ENCODE measurements at regions not wholly inside any gene's neighbourhood (a gene's known extent, or its start where the extent isn't known, plus 50 kb on each side); places are given as distances from the start of the nearest gene placed in this dataset.

DNA sequence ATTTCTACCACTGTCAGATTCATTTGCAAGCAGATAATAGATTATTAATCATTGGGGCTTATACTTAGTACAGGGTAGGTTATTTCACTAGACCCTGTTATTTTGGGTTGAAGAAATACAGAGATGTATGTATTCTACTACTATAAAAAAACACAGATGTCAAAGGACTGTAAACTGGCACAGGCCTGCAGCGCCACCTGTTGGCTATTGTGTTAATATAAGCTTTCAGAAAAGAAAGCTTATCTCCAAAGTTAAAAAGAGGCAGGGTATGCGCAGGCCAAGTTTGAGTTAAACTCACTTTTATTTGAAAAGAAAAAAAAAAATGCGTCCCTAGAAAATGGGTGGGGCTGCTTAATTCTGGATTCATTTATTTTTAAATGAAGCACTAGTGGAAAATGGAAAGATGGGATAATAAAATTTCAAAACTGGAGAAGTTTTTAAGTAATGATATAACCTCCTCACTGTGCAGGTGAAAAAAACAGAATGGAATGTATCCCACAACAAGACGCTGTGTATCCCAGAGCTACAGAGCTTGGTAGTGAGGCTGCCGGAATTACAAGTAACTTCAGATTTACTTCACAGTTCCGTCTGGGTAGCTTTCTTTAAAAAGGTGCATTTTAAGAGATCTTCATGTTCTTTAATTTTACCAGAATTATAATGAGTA is 407.2 kb upstream of the TGFBR2 start:
- H3K4me1 ChIP-seq, result peaks cover 0 to 13% (median 2%) of the 10 kb centered on the region in 4 donors
- TF ChIP-seq, protein P1, sequence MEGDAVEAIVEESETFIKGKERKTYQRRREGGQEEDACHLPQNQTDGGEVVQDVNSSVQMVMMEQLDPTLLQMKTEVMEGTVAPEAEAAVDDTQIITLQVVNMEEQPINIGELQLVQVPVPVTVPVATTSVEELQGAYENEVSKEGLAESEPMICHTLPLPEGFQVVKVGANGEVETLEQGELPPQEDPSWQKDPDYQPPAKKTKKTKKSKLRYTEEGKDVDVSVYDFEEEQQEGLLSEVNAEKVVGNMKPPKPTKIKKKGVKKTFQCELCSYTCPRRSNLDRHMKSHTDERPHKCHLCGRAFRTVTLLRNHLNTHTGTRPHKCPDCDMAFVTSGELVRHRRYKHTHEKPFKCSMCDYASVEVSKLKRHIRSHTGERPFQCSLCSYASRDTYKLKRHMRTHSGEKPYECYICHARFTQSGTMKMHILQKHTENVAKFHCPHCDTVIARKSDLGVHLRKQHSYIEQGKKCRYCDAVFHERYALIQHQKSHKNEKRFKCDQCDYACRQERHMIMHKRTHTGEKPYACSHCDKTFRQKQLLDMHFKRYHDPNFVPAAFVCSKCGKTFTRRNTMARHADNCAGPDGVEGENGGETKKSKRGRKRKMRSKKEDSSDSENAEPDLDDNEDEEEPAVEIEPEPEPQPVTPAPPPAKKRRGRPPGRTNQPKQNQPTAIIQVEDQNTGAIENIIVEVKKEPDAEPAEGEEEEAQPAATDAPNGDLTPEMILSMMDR (IDR thresholded peaks at IDR 0.05), result peak; percentile 84 to 88
- H3K9me3 ChIP-seq, result no peaks in the 10 kb centered on the region
- H3K27me3 ChIP-seq, result no peaks in the 10 kb centered on the region
- peak; percentile 72 to 74 for DNase-seq
- no peaks in the 10 kb centered on the region for H3K36me3 ChIP-seq
- H3K4me3 ChIP-seq, result no peak overlapping the region
- H3K27ac ChIP-seq, result peak overlapping the region; percentile 5 to 28
- intact Hi-C loops (cut with DNase I; ENCODE audit: low total_unique reads), result no loop called here

DNA sequence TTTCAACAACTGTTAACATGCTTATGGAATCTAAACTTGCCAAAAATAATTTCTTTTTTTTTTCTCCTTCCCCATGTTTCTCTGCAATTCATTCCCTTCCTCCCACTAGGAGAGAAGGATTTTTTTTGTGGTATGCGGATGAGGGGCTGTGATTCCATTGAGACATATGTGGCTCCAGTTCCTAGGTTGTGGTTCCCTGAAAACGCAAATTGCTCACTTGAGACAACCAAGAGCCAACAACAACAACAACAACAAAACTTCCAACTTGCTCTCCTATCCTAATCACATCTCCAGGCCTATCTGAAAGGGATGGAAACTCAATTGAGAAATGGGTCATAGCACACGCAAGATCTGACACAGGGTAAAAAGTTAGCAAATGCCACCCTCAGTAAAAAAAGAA is 406.5 kb upstream of the TGFBR2 start:
- peaks cover 0 to 13% (median 2%) of the 10 kb centered on the region in 4 donors for H3K4me1 ChIP-seq
- no peak overlapping the region for H3K4me3 ChIP-seq
- H3K9me3 ChIP-seq, result no peaks in the 10 kb centered on the region
- peak overlapping the region in 1 of 2 donors; percentile 5 for H3K27ac ChIP-seq
- DNase-seq, result no peak
- H3K27me3 ChIP-seq, result no peaks in the 10 kb centered on the region
- H3K36me3 ChIP-seq, result no peaks in the 10 kb centered on the region
- TF ChIP-seq, protein P1 (IDR thresholded peaks at IDR 0.05), result no peak
- intact Hi-C loops (cut with DNase I; ENCODE audit: low total_unique reads), result no loop called here

DNA sequence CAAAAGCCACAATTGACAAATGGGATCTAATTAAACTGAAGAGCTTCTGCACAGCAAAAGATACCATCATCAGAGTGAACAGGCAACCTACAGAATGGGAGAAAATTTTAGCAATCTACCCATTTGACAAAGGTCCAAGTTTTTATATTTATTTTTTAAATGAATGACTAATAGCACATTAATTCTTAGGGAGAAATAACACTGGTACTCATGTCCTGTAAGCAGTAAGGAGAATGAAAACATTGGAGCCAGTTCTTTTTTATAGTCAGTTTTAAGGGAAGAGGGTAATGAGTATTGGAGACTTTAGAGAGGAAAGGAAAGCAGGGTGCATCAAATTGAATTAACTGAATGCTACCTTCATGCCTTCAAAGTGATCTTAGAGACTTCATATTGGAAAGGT is 404.7 kb upstream of the TGFBR2 start:
- no peaks in the 10 kb centered on the region for H3K36me3 ChIP-seq
- TF ChIP-seq, protein P1 (IDR thresholded peaks at IDR 0.05), result no peak
- no peak overlapping the region for H3K27ac ChIP-seq
- no peaks in the 10 kb centered on the region for H3K9me3 ChIP-seq
- intact Hi-C loops (cut with DNase I; ENCODE audit: low total_unique reads), result no loop called here
- peaks cover 0 to 13% (median 2%) of the 10 kb centered on the region in 4 donors for H3K4me1 ChIP-seq
- no peak overlapping the region for H3K4me3 ChIP-seq
- no peak for DNase-seq
- no peaks in the 10 kb centered on the region for H3K27me3 ChIP-seq

- Histone ChIP-seq H3K4me3 (no peak overlapping the region), H3K9me3 (no peaks in the 10 kb centered on the region), H3K4me1 (peaks cover 0 to 13% (median 2%) of the 10 kb centered on the region in 4 donors), H3K27me3 (no peaks in the 10 kb centered on the region), H3K27ac (no peak overlapping the region), H3K36me3 (no peaks in the 10 kb centered on the region)
- no peak for DNase-seq
- TF ChIP-seq, protein P1 (IDR thresholded peaks at IDR 0.05), result no peak
- intact Hi-C loops (cut with DNase I; ENCODE audit: low total_unique reads), result no loop called here
Observed at GRCh38 chr3:30203301-30203700, 403.1 kb upstream of the TGFBR2 start.

DNA sequence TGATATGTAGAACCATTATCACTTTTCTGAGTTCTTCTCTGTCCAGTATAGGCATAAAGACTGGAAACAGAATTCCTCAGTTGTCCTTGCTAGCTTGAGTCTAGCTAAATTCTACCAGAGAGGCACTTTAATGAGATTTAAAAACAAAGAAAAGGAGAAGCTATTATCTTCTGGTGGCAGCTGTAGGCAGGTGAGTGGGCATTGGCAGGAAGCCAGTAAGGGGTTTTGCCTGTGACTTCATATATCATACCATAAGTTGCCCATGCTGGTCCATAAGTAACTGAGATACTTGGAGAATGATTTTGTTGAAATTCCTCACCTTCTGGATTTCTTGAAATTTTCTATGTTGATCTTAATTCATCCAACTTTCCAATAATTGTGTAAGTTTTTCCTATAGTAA is 402.3 kb upstream of the TGFBR2 start:
- Histone ChIP-seq H3K27me3 (no peaks in the 10 kb centered on the region), H3K27ac (no peak overlapping the region), H3K9me3 (no peaks in the 10 kb centered on the region), H3K4me3 (no peak overlapping the region), H3K36me3 (no peaks in the 10 kb centered on the region), H3K4me1 (peaks cover 0 to 13% (median 2%) of the 10 kb centered on the region in 4 donors)
- intact Hi-C loops (cut with DNase I; ENCODE audit: low total_unique reads), result no loop called here
- DNase-seq, result no peak
- TF ChIP-seq, protein P1 (IDR thresholded peaks at IDR 0.05), result no peak

All from tibial artery (tissue), 4 donors.